ENCODE measurements at regions not wholly inside any gene's neighbourhood (a gene's known extent, or its start where the extent isn't known, plus 50 kb on each side); places are given as distances from the start of the nearest gene placed in this dataset.
"Not testable (repeated sequence)": the region's sequence is repeated elsewhere in the genome, so short reads cannot be mapped to it uniquely, and the experiment has no call there.

GRCh38 chr4:72636866-72637265, 67.8 kb upstream of the ADAMTS3 start:
- TF ChIP-seq CTCF, POLR2A (IDR thresholded peaks at IDR 0.05): not testable (repeated sequence)

All from stomach (tissue), 4 donors.